AG04450 (cell line): ENCODE measurements at regions not wholly inside any gene's neighbourhood (a gene's known extent, or its start where the extent isn't known, plus 50 kb on each side); places are given as distances from the start of the nearest gene placed in this dataset.

Experiments
- CTCF ChIA-PET: fragments of 300-600, 350-600 bp; formaldehyde crosslinking; extraction: SDS; loops from one replicate; lab custom pipeline; 2022; ENCODE audit warnings: antibody characterized with exemption, inconsistent platforms; lab: Charles Lee
- POLR2A ChIA-PET: fragments of 350-600 bp; formaldehyde crosslinking; extraction: SDS; loops from one replicate; lab custom pipeline; 2021; ENCODE audit warnings: antibody characterized with exemption, inconsistent platforms; lab: Yijun Ruan, JAX
- DNase-seq: peaks from one replicate; pipeline ENCODE4 v3.0.0-alpha.2; 2011; ENCODE audit warnings: low read depth, low spot score
- H3K27ac ChIP-seq: one replicate; pipeline ENCODE4 v1.5.1; 2012; ENCODE audit warnings: low read depth, low read length, control low read depth
- H3K27me3 ChIP-seq: one replicate; pipeline ENCODE4 v1.6.0; 2012; ENCODE audit warnings: low read length; ENCODE audit not compliant: control insufficient read depth, insufficient read depth
- H3K4me3 ChIP-seq: 2 replicates; pipeline ENCODE4 v1.5.1; 2011; ENCODE audit warnings: mild to moderate bottlenecking, low read depth, low read length, control low read depth
- H3K9me3 ChIP-seq: 2 replicates; pipeline ENCODE4 v1.5.1; 2012; ENCODE audit warnings: low read length; ENCODE audit not compliant: control insufficient read depth, insufficient read depth
- TF ChIP-seq, protein P1 (sequence below): IDR thresholded peaks from 2 replicates; pipeline ENCODE4 v1.5.1; 2011; ENCODE audit warnings: low read depth, low read length, control low read depth, inconsistent platforms

DNA sequence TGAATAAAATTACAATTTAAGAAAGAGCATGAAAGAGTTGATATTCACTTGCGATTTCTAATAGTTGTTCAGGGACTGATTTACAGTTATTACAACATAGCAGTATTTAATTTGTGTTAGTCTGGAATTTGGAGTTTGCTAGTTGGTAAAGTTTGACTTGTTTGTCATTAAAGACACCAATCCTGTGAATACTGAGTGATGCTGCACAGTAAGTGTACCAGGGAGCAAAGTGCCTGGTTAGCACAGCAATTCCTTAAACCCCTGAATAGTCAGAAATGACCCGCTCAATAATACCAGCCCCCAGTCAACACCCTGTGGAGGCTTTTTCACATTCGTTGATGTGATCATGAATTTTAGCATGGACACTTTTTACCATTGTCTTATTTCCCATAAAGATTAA lies 122.2 kb upstream of the GC start:
- ChIA-PET POLR2A (no interaction called here), CTCF (no interaction called here)
- Histone ChIP-seq H3K9me3 (no peaks in the 10 kb centered on the region), H3K4me3 (no peak overlapping the region), H3K27ac (no peak overlapping the region), H3K27me3 (no peaks in the 10 kb centered on the region)
- DNase-seq = no peak
- TF ChIP-seq, protein P1, sequence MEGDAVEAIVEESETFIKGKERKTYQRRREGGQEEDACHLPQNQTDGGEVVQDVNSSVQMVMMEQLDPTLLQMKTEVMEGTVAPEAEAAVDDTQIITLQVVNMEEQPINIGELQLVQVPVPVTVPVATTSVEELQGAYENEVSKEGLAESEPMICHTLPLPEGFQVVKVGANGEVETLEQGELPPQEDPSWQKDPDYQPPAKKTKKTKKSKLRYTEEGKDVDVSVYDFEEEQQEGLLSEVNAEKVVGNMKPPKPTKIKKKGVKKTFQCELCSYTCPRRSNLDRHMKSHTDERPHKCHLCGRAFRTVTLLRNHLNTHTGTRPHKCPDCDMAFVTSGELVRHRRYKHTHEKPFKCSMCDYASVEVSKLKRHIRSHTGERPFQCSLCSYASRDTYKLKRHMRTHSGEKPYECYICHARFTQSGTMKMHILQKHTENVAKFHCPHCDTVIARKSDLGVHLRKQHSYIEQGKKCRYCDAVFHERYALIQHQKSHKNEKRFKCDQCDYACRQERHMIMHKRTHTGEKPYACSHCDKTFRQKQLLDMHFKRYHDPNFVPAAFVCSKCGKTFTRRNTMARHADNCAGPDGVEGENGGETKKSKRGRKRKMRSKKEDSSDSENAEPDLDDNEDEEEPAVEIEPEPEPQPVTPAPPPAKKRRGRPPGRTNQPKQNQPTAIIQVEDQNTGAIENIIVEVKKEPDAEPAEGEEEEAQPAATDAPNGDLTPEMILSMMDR = no peak

DNA sequence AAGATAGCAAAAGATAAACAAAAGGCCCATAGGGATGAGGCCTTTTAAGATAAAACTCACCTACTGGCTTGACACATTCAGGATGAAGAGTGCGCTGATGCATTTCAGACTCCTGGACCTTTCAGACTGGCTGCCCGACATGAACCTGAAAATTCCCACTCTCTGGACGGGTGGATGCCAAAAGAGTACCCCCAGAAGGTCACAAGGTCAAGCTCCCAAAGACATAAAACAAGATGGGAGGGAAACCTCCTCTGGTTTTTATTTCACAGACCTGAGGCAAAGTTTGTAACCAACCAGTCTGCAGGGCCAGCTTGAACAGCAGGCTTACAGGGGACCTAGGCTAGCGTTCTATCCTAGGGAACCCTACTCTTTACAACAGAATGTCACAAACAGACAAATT lies 123.2 kb upstream of the GC start:
- Histone ChIP-seq H3K27ac (no peak overlapping the region), H3K9me3 (no peaks in the 10 kb centered on the region), H3K27me3 (no peaks in the 10 kb centered on the region), H3K4me3 (no peak overlapping the region)
- DNase-seq = no peak
- ChIA-PET POLR2A (no interaction called here), CTCF (no interaction called here)
- TF ChIP-seq, protein P1 = no peak

DNA sequence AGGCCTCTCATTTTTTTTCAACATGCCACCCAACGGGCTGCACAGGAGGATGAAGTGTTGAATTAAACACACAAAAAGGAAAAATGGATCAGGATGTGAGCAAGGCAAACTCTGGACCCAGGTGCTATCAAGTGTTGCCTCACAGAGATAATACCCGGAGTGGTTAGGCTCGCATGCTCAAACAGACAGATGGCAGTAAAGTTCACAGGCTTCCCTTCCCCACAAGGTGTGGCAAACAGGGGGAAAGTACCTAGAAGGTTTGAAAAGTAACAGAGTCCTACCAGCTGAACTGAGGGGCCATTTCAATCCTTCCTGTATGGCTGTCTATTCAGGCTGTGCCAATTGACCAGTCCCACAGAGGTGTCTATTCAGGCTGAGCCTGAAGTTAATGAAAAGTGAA lies 123.9 kb upstream of the GC start:
- Histone ChIP-seq H3K27me3 (no peaks in the 10 kb centered on the region), H3K27ac (no peak overlapping the region), H3K4me3 (no peak overlapping the region), H3K9me3 (no peaks in the 10 kb centered on the region)
- POLR2A ChIA-PET = no interaction called here
- CTCF ChIA-PET = no interaction called here
- no peak for DNase-seq
- TF ChIP-seq, protein P1 = no peak

DNA sequence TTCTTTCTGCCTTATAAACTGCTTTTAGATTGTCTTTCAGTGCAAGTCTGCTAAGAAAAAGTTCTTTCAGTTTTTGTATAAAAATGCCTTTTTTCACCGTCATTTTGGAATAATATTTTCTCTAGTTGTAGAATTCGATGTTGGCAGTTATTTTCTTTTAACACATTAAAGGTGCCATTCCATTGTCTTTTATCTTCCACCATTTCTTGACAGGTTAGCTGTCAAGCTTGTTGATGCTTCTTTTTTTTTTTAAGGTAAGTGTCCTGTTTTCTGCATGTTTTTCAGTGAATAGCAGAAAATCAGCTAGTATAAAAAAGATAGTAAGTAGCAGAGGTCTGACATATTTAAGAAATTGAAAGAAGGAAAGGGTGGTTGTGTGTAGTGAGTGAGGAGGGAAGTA lies 118.5 kb upstream of the NPFFR2 start:
- POLR2A ChIA-PET = no interaction called here
- no peaks in the 10 kb centered on the region for H3K27me3 ChIP-seq
- DNase-seq = no peak
- H3K27ac ChIP-seq = no peak overlapping the region
- H3K4me3 ChIP-seq = no peak overlapping the region
- CTCF ChIA-PET = no interaction called here
- H3K9me3 ChIP-seq = no peaks in the 10 kb centered on the region
- TF ChIP-seq, protein P1 = no peak

DNA sequence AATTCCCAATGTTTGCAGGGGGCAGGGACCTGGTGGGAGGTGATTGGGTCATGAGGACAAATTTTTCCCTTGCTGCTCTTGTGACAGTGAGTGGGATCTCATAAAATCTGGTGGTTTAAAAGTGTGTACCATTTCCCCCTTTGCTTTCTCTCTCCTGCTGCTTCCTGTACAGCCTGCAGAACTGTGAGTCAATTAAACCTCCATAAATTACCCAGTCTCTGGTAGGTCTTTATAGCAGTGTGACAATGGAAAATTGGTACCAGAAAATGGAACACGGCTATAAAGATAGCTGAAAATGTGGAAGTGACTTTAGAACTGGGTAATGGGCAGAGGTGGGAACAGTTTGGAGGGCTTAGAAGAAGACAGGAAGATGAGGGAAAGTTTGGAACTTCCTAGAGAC lies 108.7 kb upstream of the NPFFR2 start:
- H3K27ac ChIP-seq = no peak overlapping the region
- no peak overlapping the region for H3K4me3 ChIP-seq
- POLR2A ChIA-PET = no interaction called here
- H3K9me3 ChIP-seq = no peaks in the 10 kb centered on the region
- CTCF ChIA-PET = no interaction called here
- TF ChIP-seq, protein P1 = no peak
- H3K27me3 ChIP-seq = no peaks in the 10 kb centered on the region
- no peak for DNase-seq
